DMS 273 treated with DMSO at 0.1 percent for 48 hours (cell line): ENCODE measurements at regions not wholly inside any gene's neighbourhood (a gene's known extent, or its start where the extent isn't known, plus 50 kb on each side); places are given as distances from the start of the nearest gene placed in this dataset.
"Not testable (repeated sequence)": the region's sequence is repeated elsewhere in the genome, so short reads cannot be mapped to it uniquely, and the experiment has no call there.

Source experiments
- DNase-seq: peaks from one replicate; lab custom pipeline; 2025; lab: John Stamatoyannopoulos, UW

- DNase-seq = no peak
These were observed 175.2 kb upstream of the ANKRD50 start for GRCh38 chr4:124887739-124888138.

DNA sequence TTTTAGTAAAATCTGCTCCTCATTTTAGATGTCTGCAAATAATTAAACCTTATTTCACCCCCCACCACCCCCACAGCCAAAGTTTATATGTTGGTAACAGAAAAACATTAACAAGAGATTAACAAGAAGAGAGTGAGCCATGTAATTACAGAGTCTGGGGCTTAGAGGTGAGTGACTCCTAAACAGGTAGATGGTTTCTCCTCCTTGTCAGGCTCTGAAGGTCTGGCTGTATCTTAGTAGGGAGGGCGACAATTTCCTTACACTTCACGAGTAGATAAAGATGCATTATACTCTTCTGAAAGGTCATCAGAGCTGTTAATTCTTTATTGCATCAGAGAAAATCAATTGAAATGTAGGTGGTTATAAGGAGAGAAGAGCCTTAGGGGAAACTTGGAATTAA is 171.8 kb upstream of the ANKRD50 start:
- no peak for DNase-seq

GRCh38 chr4:124883632-124884031 is 171.1 kb upstream of the ANKRD50 start:
- no peak for DNase-seq

GRCh38 chr4:124879195-124879594 is 166.7 kb upstream of the ANKRD50 start:
- DNase-seq = no peak

DNA sequence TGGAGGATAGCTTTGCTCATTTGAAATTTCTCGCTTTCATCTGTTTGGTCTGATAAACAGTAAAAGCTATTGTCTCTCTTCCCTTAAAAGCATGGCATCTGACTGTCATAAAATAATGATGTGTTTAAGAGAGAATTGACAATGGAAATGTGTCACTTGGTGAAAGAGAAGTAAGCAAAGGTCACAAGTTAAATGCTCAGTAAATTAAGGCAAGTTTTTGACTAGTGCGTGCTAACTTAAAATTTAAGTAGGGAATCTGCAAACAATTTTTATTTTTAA is 161.6 kb upstream of the ANKRD50 start:
- no peak for DNase-seq

DNA sequence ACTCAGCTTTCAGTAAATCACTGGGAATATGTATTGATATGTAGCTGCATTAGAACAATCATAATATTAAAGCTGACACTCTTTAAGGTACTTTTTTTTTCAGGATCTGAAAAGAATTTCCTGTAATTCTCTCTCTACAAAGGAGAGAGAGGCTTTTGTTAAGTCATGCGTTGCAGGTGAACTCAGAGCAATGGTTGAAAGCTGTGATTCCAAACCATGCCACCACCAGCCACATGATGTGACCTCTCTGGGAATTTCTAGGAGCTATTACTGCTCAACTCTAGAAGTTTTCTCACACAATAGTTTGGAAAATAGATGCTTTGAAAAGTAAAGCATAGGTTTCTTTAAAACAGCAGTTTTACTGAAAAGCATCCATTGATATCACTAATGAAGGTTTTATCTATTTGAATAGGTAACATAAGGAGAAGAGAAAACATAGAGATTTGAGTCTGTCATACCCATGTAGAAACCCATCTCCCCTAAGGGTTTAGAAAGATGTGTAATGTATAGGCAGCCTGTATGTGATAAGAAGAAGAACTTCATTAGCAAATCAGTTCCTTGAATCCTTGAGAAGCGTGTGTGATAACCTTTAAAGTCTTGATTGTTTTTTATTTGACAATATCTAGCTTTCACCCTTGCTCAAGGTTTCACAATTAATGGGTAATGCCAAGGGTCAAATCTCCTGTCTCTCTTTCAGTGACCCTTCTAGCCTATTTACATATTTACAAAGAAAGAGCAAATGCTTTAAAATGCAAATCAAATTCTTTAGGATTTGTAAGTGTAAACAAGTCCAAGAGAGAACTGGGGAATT is 161.0 kb upstream of the ANKRD50 start:
- DNase-seq = no peak

GRCh38 chr4:124872659-124873058 is 160.1 kb upstream of the ANKRD50 start:
- no peak for DNase-seq

- no peak for DNase-seq
These were observed 157.5 kb upstream of the ANKRD50 start for GRCh38 chr4:124869961-124870495.

- DNase-seq = no peak
These were observed 156.0 kb upstream of the ANKRD50 start for GRCh38 chr4:124868495-124868894.

- no peak for DNase-seq
These were observed 155.0 kb upstream of the ANKRD50 start for GRCh38 chr4:124867536-124867935.

GRCh38 chr4:124866301-124866700 is 153.8 kb upstream of the ANKRD50 start:
- DNase-seq = no peak

GRCh38 chr4:124863040-124863545 is 150.6 kb upstream of the ANKRD50 start:
- no peak for DNase-seq

- DNase-seq = no peak
These were observed 149.7 kb upstream of the ANKRD50 start for GRCh38 chr4:124862261-124862660.

- DNase-seq = no peak
These were observed 149.2 kb upstream of the ANKRD50 start for GRCh38 chr4:124861761-124862160.

DNA sequence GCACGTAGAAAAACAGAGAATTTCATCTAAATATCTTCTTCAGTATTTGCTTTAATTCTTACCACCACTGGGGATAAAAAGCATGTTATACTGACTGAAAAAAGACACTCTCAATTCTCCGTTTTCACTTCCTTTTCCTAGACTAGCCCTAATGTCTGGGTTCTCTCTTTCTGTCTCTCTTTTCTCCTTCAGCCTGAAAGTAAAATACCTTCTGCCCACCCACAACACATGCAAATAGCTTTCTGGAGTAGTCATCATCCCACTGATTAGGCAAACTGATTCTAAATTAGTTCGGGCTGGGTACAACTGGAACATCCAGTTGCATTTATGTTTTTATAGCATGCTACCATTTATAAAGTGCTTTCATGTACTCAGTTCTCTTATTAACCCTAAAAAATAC is 142.4 kb upstream of the ANKRD50 start:
- DNase-seq = no peak

- DNase-seq = no peak
These were observed 139.2 kb upstream of the ANKRD50 start for GRCh38 chr4:124851741-124852140.

DNA sequence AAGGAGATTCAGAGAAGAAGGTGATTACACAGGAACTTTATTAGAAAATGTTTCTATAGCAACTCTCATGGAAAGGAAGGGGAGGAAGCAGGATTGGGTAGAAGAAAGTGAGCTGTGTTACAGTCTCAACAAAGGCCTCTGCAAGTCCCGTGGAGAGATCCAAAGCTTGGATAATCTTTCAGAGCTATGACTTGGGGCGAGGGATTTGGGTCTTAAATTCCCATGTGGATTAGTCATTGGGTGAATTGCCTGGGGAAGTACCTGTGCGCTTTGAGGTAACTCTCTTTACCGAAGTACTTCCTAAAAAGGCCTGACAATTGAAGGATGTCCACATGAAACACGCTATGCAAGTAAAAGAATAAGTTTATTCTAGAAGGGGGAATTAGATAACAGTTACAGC is 133.8 kb upstream of the ANKRD50 start:
- no peak for DNase-seq

DNA sequence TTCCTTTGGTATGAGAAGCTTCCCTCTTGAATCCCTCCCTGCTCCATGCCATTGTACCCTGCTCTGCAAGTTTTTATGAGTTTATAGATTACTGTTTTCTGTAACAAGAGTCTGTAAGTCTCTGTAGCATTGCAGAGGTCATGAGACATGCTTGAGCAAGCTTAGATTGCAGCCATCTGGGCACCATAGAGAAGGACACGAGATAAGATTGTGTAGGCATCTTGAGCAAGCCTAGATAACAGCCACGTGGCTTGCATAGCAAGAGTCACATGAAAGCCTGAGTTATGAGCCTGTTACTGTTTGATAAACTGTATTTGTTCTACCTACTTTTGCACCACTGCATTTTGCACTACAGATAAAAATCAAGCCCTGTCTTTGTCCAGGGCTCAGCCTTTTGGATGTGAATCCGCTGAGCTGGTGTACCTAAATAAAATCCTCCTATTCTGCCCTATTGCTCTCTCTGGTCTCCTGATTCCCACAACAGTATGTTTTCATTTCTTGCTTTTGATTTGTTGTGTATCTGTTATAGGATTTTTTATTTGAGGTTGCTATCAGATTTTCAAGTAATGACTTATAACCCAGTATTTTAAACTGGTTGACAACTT is 127.4 kb upstream of the ANKRD50 start:
- DNase-seq = no peak

DNA sequence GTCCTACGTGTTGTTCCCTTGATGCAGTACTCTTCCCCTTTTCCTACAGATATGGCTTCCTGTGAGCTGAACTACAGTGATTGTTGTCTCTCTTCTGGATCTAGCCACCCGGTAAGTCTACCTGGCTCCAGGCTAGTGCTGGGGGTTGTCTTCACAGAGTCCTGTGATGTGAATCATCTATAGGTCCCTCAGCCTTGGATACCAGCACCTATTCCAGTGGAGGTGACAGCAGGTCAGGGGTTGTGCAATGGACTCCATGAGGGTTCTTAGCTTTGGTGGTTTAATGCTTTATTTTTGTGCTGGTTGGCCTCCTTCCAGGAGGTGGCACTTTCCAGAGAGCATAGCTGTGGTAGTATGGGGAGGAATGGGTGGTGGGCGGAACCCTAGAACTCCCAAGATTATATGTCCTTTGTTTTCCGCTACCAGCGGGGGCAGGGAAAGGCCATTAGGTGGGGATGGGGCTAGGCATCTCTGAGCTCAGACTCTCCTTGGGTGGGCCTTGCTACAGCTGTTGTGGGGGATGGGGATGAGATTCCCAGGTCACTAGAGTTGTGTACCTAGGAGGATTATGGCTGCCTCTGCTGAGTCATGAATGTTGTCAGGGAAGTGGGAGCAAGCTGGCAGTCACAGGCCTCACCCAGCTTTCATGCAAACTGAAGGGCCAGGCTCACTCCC is 121.4 kb upstream of the ANKRD50 start:
- DNase-seq = no peak

GRCh38 chr4:124828382-124828781 is 115.8 kb upstream of the ANKRD50 start:
- DNase-seq = no peak

DNA sequence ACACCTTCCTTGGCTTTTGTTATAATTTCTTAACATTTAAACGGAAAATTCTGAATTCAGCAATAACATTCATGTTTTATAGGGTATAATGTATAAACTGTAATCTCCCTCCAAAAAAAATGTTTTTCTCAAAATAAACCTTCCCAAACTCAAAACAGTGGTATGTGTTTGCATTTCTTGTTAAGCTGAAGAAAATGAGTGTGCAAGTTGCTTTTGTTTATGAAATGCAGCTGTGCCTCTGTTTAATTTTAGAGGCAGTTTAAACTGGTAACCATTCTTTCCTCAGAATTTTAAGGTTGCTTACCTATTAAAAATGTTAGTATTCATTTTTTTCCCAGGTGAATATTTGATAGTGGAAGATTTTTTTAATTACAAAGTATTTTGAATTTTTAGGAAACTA is 105.0 kb upstream of the ANKRD50 start:
- no peak for DNase-seq

GRCh38 chr4:124812203-124812602 is 99.7 kb upstream of the ANKRD50 start:
- DNase-seq = not testable (repeated sequence)

GRCh38 chr4:124810827-124811226 is 98.3 kb upstream of the ANKRD50 start:
- DNase-seq = no peak
